HTR-8/SVneo (cell line): ENCODE measurements at regions not wholly inside any gene's neighbourhood (a gene's known extent, or its start where the extent isn't known, plus 50 kb on each side); places are given as distances from the start of the nearest gene placed in this dataset.

Experiments used
- DNase-seq: peaks from one replicate; pipeline ENCODE4 v3.0.0; 2011; ENCODE audit warnings: low spot score, mixed read lengths; ENCODE audit not compliant: insufficient read length
- FAIRE-seq: peaks from 2 replicates; lab custom pipeline; 2011; peaks lifted over from hg19 to GRCh38; lab: Jason Lieb, UNC

GRCh38 chr14:83533734-83534133, 1996.2 kb upstream of the FLRT2 start:
- no peak for FAIRE-seq

GRCh38 chr14:83534995-83535394, 1994.9 kb upstream of the FLRT2 start:
- DNase-seq (no peak), FAIRE-seq (no peak)

More at GRCh38 chr14:83533734-83534133, 1996.2 kb upstream of the FLRT2 start:
- DNase-seq: no peak

DNA sequence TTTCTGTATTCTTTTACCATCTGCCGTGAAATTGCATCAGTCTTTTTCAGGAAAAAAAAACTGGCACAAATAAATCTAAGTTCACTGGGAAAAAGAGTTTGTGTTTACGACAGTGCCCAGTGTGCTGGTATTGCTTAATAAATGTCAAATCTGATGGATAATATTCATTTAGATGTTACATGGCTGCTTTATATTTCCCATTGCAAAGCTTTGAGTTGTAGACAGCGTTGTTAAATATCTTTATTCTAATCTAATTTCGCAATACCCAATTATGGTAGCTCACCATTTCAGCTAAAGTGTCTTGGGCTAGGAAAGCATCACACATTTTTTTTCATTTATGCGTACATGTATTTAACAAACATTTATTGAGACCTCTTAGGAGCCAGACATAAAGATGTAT, 1994.5 kb upstream of the FLRT2 start:
- FAIRE-seq (no peak), DNase-seq (no peak)

- DNase-seq (no peak), FAIRE-seq (no peak)
These were observed 1988.8 kb upstream of the FLRT2 start for GRCh38 chr14:83541147-83541546.

DNA sequence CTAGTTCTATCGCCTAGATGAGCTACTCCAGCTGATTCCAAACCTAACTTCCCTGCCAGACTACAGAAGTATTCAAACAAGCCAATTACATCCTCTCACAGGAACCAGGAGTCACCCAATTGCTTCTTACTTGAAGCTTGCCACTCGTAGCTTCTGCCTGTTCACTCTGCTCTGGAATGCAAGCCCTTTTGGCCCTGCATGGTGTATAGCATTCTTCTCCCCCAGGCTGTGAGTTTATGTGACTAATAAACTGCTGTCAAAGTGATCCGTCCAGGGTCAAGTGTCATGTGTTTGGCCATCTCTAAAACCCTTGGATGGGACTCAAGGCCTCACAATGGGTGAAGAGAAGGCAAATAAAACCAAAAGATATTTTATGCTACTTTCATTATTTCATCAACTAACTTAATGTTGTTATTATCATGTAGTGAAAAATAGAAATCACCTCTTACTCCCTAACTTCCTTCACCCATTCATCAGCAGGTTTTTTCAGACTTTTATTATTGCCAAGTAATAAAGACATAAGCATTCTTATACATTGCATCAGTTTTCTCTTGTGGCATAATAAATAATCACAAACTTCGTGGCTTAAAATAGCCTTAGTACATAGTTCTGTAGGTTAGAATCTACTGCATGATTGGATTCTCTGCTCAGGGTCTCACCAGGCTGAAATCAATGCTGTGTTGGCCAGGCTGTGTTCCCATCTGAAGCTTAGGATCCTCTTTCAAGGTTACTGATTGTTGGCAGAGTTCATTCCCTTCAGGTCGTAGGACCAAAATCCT, 1981.7 kb upstream of the FLRT2 start:
- DNase-seq (peak; percentile 58), FAIRE-seq (peak; percentile 87)

- FAIRE-seq (no peak), DNase-seq (no peak)
These were observed 1973.9 kb upstream of the FLRT2 start for GRCh38 chr14:83556065-83556464.

DNA sequence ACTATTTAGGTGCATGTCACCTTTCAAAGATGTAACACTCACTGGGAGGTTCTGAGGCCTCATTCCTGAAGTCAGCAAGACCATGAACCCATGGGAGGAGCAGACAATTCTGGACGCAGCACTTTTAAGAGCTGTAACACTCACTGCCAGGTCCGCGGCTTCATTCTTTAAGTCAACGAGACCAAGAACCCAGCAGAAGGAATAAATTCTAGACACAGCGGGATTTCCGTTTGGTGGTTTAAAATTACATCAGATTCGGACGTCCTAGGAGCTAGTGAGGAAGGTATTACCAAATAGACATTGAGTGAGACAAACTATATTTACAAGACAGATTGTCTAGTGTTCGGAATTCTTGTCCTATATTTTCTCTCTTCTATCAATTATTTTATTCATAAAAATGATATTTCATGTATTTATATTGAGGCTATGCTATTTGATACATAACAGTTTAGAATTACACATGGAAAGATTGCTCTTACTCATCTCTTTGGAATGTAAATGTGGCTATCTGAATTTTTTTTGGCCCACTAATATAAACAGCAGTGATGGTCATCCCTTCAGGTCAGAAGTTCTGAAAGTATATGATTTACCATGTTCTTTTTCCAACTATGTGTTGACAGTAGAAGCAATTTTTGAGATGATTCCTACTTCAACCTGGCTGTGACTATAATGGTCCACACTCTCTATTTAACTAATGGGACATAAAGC, 1973.0 kb upstream of the FLRT2 start:
- DNase-seq: peak; percentile 46

DNA sequence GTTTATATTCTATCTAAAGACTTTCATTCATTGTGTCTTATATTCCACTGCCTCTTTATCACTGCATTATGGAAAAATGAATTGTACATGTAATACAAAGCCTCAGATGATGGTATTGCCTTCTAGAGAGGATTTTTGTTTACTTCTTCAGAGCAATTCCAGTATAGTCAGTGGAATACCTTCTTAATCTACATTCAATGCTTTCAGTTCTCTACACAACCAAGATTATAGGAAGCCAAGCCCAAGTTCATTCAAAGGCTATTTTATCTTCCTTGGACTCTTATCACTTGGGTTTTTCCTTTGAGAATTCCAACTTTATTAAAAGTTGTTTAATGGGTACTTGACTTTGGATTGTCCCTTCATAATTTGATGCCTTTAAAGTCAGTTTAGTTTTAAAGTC, 1971.0 kb upstream of the FLRT2 start:
- FAIRE-seq (no peak), DNase-seq (no peak)

More for the DNA sequence above, 1973.0 kb upstream of the FLRT2 start:
- FAIRE-seq: no peak

GRCh38 chr14:83559721-83560120, 1970.2 kb upstream of the FLRT2 start:
- FAIRE-seq: no peak

GRCh38 chr14:83561261-83561660, 1968.7 kb upstream of the FLRT2 start:
- no peak for FAIRE-seq
- no peak for DNase-seq

More at GRCh38 chr14:83559721-83560120, 1970.2 kb upstream of the FLRT2 start:
- DNase-seq: no peak

DNA sequence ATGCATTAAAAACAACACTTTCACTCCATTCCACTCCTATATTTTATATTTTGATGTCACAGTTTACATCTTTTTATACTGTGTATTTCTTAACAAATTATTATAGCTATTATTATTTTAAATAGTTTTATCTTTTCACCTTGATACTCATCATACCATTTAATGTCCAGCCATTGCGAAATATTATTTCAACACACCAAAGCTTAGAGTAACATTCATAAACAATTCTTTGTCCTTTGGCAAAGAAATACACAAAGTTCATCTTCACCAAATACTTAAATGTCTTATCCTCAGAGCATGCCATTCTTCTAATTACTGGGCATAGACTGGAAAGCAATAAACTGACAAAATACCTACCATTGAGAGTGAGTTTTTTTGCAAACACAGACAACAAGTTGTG, 1963.4 kb upstream of the FLRT2 start:
- DNase-seq (no peak), FAIRE-seq (no peak)

GRCh38 chr14:83568141-83568540, 1961.8 kb upstream of the FLRT2 start:
- FAIRE-seq: no peak

GRCh38 chr14:83575301-83575700, 1954.6 kb upstream of the FLRT2 start:
- DNase-seq (no peak), FAIRE-seq (no peak)

More at GRCh38 chr14:83568141-83568540, 1961.8 kb upstream of the FLRT2 start:
- no peak for DNase-seq

- FAIRE-seq: no peak
- DNase-seq: no peak
These were observed 1946.7 kb upstream of the FLRT2 start for GRCh38 chr14:83583201-83583600.

GRCh38 chr14:83594874-83595273, 1935.1 kb upstream of the FLRT2 start:
- FAIRE-seq (no peak), DNase-seq (no peak)

DNA sequence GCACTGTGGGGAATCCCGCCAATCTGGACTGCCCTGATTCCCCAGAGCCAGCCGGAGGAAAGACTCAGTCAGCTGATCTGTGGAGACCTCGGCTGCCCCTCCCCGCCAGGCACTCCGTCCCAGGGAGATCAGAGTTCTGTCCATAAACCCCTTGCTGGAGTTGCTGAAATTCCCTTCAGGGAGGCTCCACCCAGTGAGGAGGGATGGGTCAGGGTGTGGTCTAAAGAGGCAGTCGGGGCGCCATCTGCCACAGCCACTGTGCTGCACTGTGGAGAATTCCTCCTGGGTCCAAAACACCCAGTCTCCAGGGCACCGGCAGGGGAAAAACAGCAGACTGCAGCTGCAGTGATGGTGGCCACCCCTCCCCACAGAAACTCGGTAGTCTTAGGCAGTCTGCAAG, 1922.3 kb upstream of the FLRT2 start:
- DNase-seq: no peak
- FAIRE-seq: no peak

DNA sequence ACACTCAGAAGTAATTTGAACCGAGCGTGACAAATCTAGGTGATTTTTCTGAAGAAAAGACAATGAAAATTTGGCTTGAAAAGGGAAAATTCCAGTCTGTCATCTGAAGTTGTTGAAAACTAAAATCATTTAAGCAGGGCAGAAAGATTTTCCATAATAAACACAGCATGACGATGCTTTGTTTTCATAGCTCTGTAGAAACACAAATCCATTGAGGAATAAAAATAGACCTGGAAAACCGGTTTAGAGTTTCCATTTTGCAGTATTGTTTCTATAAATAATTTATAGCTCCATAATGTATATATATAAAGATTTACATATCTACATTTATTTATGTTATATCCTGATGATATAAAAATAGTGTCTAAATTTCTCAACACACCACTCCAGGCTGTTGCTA, 1918.5 kb upstream of the FLRT2 start:
- no peak for DNase-seq
- FAIRE-seq: no peak

- no peak for DNase-seq
- FAIRE-seq: no peak
These were observed 1918.0 kb upstream of the FLRT2 start for GRCh38 chr14:83611906-83612390.

- no peak for FAIRE-seq
- DNase-seq: no peak
These were observed 1915.0 kb upstream of the FLRT2 start for GRCh38 chr14:83614956-83615355.

- DNase-seq (no peak), FAIRE-seq (no peak)
These were observed 1905.4 kb upstream of the FLRT2 start for GRCh38 chr14:83624541-83624940.

GRCh38 chr14:83632375-83632774, 1897.6 kb upstream of the FLRT2 start:
- no peak for DNase-seq
- no peak for FAIRE-seq
